GDM1 (cell line): ENCODE measurements at regions not wholly inside any gene's neighbourhood (a gene's known extent, or its start where the extent isn't known, plus 50 kb on each side); places are given as distances from the start of the nearest gene placed in this dataset.

Experiments
- DNase-seq: peaks from one replicate; lab custom pipeline; 2025; lab: John Stamatoyannopoulos, UW

- no peak for DNase-seq
Measured at GRCh38 chr4:138749303-138749702, 266.3 kb upstream of the NOCT start.

- DNase-seq = no peak
Measured at GRCh38 chr4:138741766-138742377, 273.7 kb upstream of the NOCT start.

- DNase-seq = no peak
Measured at GRCh38 chr4:138740816-138741745, 274.5 kb upstream of the NOCT start.

- DNase-seq = no peak
Measured at GRCh38 chr4:138736362-138736761, 279.2 kb upstream of the NOCT start.

- DNase-seq = no peak
Measured at GRCh38 chr4:138734746-138735145, 280.8 kb upstream of the NOCT start.

- no peak for DNase-seq
Measured at GRCh38 chr4:138728566-138728965, 287.0 kb upstream of the NOCT start.

GRCh38 chr4:138727731-138728130, 287.9 kb upstream of the NOCT start:
- DNase-seq = no peak

- DNase-seq = no peak
Measured at GRCh38 chr4:138724530-138724929, 291.1 kb upstream of the NOCT start.

- no peak for DNase-seq
Measured at GRCh38 chr4:138716559-138717335, 298.8 kb upstream of the NOCT start.

GRCh38 chr4:138710297-138710696, 305.3 kb upstream of the NOCT start:
- DNase-seq = no peak

- no peak for DNase-seq
Measured at GRCh38 chr4:138709859-138710258, 305.7 kb upstream of the NOCT start.

GRCh38 chr4:138707746-138708677, 307.6 kb upstream of the NOCT start:
- no peak for DNase-seq

- DNase-seq = no peak
Measured at GRCh38 chr4:138706201-138706600, 309.4 kb upstream of the NOCT start.

GRCh38 chr4:138702190-138702824, 313.3 kb upstream of the NOCT start:
- DNase-seq = no peak

GRCh38 chr4:138698641-138699040, 316.9 kb upstream of the NOCT start:
- DNase-seq = no peak

- DNase-seq = no peak
Measured at GRCh38 chr4:138697851-138698250, 317.7 kb upstream of the NOCT start.

GRCh38 chr4:138696771-138697170, 318.8 kb upstream of the NOCT start:
- DNase-seq = no peak

- DNase-seq = no peak
Measured at GRCh38 chr4:138696058-138696457, 319.5 kb upstream of the NOCT start.

- no peak for DNase-seq
Measured at GRCh38 chr4:138693526-138693925, 322.1 kb upstream of the NOCT start.

GRCh38 chr4:138692411-138692810, 323.2 kb upstream of the NOCT start:
- no peak for DNase-seq

- DNase-seq = no peak
Measured at GRCh38 chr4:138689593-138689992, 326.0 kb upstream of the NOCT start.
